Nephron (organoid): ENCODE measurements at regions not wholly inside any gene's neighbourhood (a gene's known extent, or its start where the extent isn't known, plus 50 kb on each side); places are given as distances from the start of the nearest gene placed in this dataset.

Experiments
- H3K27ac Mint-ChIP-seq, 3 experiments: 2 replicates each; pipeline ENCODE4 v1.8.0; 2020; ENCODE audit warnings: mixed read lengths in 3 of 3, mild to moderate bottlenecking in 2 of 3, moderate library complexity in 1 of 3
- H3K27me3 Mint-ChIP-seq: 2 replicates; pipeline ENCODE4 v1.8.0; 2021; ENCODE audit warnings: low read depth, mild to moderate bottlenecking, moderate library complexity, mixed read lengths
- H3K36me3 Mint-ChIP-seq: 2 replicates; pipeline ENCODE4 v1.8.0; 2020; ENCODE audit warnings: low read depth, mixed read lengths
- H3K4me1 Mint-ChIP-seq: 2 replicates; pipeline ENCODE4 v1.8.0; 2020; ENCODE audit warnings: mixed read lengths
- H3K4me3 Mint-ChIP-seq, 3 experiments: 2 replicates each; pipeline ENCODE4 v1.8.0; 2020; ENCODE audit warnings: mild to moderate bottlenecking in 3 of 3, mixed read lengths in 3 of 3, moderate library complexity in 2 of 3
- H3K9me3 Mint-ChIP-seq: 2 replicates; pipeline ENCODE4 v1.8.0; 2020; ENCODE audit warnings: mixed read lengths
- TF ChIP-seq, protein P1 (sequence below), 3 experiments: fragments of 200-600 bp; sonication (generic); IDR thresholded peaks; one replicate each; pipeline ENCODE4 v1.5.0; 2021; ENCODE audit warnings: antibody characterized with exemption in 3 of 3; ENCODE audit not compliant: unreplicated experiment in 3 of 3

DNA sequence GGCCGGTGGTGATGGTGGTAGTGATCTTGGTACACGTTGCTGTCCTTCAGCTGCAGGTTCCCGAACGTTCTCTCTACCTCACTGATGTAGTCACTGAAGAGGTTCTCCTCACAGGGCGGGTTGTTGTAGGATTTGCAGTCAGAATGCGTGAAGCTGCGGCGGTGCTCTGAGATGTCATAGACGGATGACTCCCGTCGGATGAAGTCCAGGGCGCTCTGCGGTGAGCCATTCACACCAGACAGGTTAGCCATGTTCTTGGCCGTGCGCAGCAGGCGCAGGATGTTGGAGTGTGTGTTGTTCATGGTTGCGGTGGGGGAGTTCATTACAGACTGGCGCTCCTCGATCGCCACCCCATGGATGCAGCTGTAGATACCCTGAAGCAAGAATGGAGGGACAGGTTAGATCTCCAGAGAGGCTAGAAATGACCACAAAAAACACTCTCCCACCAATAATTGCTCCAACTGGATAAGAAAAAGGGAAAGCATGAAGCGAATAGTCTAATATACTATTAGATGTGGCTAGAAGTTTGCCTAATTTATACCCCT is 367.8 kb downstream of the EMP1 start:
- H3K4me1 Mint-ChIP-seq = peaks cover 3% of the 10 kb centered on the region
- TF ChIP-seq, protein P1, sequence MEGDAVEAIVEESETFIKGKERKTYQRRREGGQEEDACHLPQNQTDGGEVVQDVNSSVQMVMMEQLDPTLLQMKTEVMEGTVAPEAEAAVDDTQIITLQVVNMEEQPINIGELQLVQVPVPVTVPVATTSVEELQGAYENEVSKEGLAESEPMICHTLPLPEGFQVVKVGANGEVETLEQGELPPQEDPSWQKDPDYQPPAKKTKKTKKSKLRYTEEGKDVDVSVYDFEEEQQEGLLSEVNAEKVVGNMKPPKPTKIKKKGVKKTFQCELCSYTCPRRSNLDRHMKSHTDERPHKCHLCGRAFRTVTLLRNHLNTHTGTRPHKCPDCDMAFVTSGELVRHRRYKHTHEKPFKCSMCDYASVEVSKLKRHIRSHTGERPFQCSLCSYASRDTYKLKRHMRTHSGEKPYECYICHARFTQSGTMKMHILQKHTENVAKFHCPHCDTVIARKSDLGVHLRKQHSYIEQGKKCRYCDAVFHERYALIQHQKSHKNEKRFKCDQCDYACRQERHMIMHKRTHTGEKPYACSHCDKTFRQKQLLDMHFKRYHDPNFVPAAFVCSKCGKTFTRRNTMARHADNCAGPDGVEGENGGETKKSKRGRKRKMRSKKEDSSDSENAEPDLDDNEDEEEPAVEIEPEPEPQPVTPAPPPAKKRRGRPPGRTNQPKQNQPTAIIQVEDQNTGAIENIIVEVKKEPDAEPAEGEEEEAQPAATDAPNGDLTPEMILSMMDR (IDR thresholded peaks at IDR 0.05; ENCODE audit: unreplicated experiment in 3 of 3) = no peak
- no peak overlapping the region for H3K4me3 Mint-ChIP-seq
- H3K9me3 Mint-ChIP-seq = peaks cover 4% of the 10 kb centered on the region
- peaks cover 9% of the 10 kb centered on the region for H3K36me3 Mint-ChIP-seq
- no peak overlapping the region for H3K27ac Mint-ChIP-seq
- peaks cover 3% of the 10 kb centered on the region for H3K27me3 Mint-ChIP-seq

DNA sequence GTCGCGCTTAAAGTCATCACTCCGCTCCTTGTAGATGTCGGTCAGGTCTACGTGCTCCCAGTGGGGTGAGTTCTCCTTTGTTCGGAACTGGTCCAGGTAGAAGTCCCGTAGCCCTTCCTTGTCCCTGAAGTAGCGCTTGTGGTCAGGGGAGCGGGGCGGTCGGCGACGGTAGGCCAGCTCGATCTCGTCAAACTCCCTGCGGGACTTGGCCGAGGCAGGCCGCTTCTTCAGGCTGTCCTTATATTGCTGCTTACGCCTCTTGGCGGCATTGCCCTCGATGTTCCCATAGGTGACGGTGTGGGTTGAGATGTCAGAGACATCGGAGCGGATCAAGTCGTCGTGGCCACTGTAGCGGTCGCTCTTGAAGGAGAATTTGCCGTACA is 367.2 kb downstream of the EMP1 start:
- Mint-ChIP-seq H3K4me3 (no peak overlapping the region), H3K27me3 (peaks cover 3% of the 10 kb centered on the region), H3K27ac (no peak overlapping the region), H3K4me1 (no peaks in the 10 kb centered on the region), H3K9me3 (peaks cover 4% of the 10 kb centered on the region), H3K36me3 (peaks cover 9% of the 10 kb centered on the region)
- TF ChIP-seq, protein P1 (IDR thresholded peaks at IDR 0.05; ENCODE audit: unreplicated experiment in 3 of 3) = no peak

DNA sequence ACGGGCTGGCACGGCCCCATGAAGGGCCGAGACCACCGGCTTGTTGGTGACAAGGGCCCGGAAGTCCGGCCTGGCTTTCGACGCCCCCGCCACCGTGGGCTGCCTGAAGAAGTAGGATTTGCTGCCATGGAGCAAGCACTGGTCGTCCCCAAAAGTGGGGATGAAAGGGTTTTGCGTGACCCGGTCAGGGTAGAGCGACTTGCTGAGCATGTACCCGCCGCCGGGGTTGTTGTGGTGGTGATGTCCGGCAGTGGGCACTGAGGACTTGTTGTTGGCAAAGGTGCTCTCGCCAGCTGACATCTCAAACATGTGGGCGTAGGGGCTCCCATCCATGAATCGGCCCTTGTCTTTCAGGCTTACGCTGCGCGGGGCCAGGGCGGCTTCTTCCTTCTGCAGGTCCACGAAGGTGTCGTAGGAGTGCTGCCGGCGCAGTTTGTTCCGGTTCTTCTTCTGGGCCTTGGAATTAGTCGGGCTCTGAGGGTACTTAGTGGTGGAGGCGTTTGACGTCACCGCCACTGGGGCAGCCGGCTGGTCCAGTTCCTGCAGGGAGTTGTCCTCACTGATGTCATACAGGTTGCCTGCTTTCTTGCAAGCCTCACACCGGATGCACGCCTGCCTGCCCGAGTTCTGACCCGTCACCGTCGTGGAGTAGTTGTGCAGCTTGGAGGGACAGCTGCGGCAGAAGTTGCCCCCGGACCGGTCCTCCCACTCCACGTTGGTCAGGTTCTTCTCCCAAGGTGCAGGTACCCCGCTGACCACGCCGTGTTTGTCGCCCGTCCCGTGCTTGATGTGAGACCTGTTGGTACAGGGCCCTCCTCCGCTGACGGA is 366.6 kb downstream of the EMP1 start:
- Mint-ChIP-seq H3K4me3 (no peak overlapping the region), H3K4me1 (no peaks in the 10 kb centered on the region), H3K9me3 (peaks cover 4% of the 10 kb centered on the region), H3K27me3 (peaks cover 3% of the 10 kb centered on the region), H3K27ac (no peak overlapping the region), H3K36me3 (peaks cover 9% of the 10 kb centered on the region)
- TF ChIP-seq, protein P1 (IDR thresholded peaks at IDR 0.05; ENCODE audit: unreplicated experiment in 3 of 3) = no peak

DNA sequence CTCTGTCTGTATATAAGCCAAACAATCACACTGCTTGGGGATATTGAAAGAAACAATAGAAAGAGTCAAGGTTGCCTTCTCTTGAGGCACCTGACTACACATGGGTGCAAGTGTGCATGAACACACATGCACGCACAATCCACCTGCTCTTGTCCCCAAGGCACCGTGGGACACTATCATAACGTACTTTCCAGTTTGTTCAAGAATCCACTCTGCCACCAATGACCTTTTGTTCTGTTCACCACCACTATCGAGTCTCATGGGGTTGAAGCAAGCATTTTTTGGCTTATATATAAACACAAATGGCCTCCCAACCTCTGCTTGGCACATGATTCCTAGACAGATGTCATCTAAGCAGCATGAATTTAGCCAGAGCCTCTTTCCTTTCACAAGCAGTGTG is 365.4 kb downstream of the EMP1 start:
- Mint-ChIP-seq H3K27me3 (peaks cover 3% of the 10 kb centered on the region), H3K27ac (no peak overlapping the region), H3K36me3 (peaks cover 9% of the 10 kb centered on the region), H3K4me1 (no peaks in the 10 kb centered on the region), H3K4me3 (no peak overlapping the region), H3K9me3 (peaks cover 1% of the 10 kb centered on the region)
- TF ChIP-seq, protein P1 (IDR thresholded peaks at IDR 0.05; ENCODE audit: unreplicated experiment in 3 of 3) = no peak

DNA sequence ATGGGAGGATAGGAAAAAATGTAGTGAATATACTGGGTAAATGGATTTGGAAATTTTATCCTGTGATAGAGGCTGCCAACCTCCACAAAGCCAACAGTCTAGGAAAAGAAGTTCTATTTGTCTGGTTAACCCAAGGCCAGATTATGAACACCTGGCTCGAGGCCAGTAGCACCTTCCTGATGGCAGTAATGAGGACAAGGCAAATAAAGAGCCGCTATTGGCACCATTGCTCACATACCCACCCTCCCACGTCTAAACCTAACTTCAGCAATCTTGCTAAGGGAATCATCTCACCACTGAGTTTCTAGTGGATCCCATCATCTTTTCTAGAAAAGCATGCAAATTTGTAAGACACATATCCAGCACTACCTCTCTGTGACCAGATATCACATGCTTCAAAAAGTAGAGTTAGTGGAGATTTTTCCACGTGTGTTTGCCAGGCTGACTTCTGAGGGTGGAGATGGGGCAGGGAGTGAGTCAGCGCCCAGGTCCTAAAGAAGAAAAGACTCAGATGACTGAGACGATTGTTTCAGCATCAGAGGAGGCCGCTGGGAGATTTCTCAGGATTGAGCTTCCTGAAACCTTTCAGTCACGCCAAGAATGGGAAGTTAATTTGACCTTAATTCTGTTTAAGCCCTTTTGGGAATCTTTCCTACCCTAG is 362.9 kb downstream of the EMP1 start:
- TF ChIP-seq, protein P1 (IDR thresholded peaks at IDR 0.05; ENCODE audit: unreplicated experiment in 3 of 3) = no peak
- H3K4me3 Mint-ChIP-seq = no peak overlapping the region
- H3K27me3 Mint-ChIP-seq = peaks cover 3% of the 10 kb centered on the region
- H3K27ac Mint-ChIP-seq = no peak overlapping the region
- no peaks in the 10 kb centered on the region for H3K9me3 Mint-ChIP-seq
- H3K4me1 Mint-ChIP-seq = no peaks in the 10 kb centered on the region
- peaks cover 9% of the 10 kb centered on the region for H3K36me3 Mint-ChIP-seq
